Breast epithelium (tissue), 4 donors: ENCODE measurements at regions not wholly inside any gene's neighbourhood (a gene's known extent, or its start where the extent isn't known, plus 50 kb on each side); places are given as distances from the start of the nearest gene placed in this dataset.

Source experiments
- DNase-seq, 2 donors: peaks; one replicate each; pipeline ENCODE4 v3.0.0-alpha.2; 2019; ENCODE audit warnings: low spot score in 2 of 2
- H3K27ac ChIP-seq, 2 donors: fragments of 200-600 bp; sonication (generic) in 1 of 2; one replicate each; pipeline ENCODE4 v1.5.1; 2016 to 2019; ENCODE audit warnings: mild to moderate bottlenecking in 1 of 2
- H3K27me3 ChIP-seq, 2 donors: fragments of 200-600 bp; sonication (generic) in 1 of 2; one replicate each; pipeline versions ENCODE4 v1.5.1 to v1.6.0; 2017 to 2019; ENCODE audit warnings: control low read depth in 1 of 2, mild to moderate bottlenecking in 1 of 2
- H3K36me3 ChIP-seq: fragments of 200-600 bp; one replicate; pipeline ENCODE4 v1.5.1; 2019
- H3K4me1 ChIP-seq, 2 donors: fragments of 200-600 bp; sonication (generic); one replicate each; pipeline ENCODE4 v1.5.1; 2016 to 2019; ENCODE audit warnings: control low read depth in 1 of 2
- H3K4me3 ChIP-seq, 3 donors: fragments of 200-600 bp; sonication (generic); 1 replicate in 2 of 3; 2 replicates in 1 of 3; pipeline ENCODE4 v1.5.1; 2016 to 2019; ENCODE audit warnings: mild to moderate bottlenecking in 3 of 3, moderate library complexity in 2 of 3
- H3K9me3 ChIP-seq, 2 donors: fragments of 200-600 bp; sonication (generic) in 1 of 2; one replicate each; pipeline ENCODE4 v1.5.1; 2016 to 2019; ENCODE audit warnings: control low read depth in 1 of 2
- CTCF ChIP-seq, 3 donors: fragments of 450-650 bp; IDR thresholded peaks; one replicate each; pipeline ENCODE4 v1.5.1; 2016 to 2017; ENCODE audit warnings: antibody characterized with exemption in 3 of 3, mild to moderate bottlenecking in 3 of 3, moderate library complexity in 3 of 3
- POLR2A ChIP-seq: fragments of 450-650 bp; IDR thresholded peaks from one replicate; pipeline ENCODE4 v1.6.1; 2016; ENCODE audit warnings: antibody characterized with exemption, mild to moderate bottlenecking, moderate library complexity
- POLR2AphosphoS5 ChIP-seq, 3 donors: sonication (generic); formaldehyde crosslinking; IDR thresholded peaks; one replicate each; pipeline ENCODE4 v1.6.1; 2017; ENCODE audit warnings: antibody characterized with exemption in 3 of 3
- intact Hi-C: fragments of 100-400 bp; cut with DNase I; formaldehyde crosslinking; loops from one replicate; pipeline ENCODE4 v1.15.1; 2023; ENCODE audit warnings: low total_unique reads

- intact Hi-C loops, result no loop called here
- Histone ChIP-seq H3K27me3 (no peaks in the 10 kb centered on the region), H3K4me3 (no peak overlapping the region), H3K4me1 (no peaks in the 10 kb centered on the region), H3K9me3 (peaks cover 0 to 4% of the 10 kb centered on the region in 2 donors), H3K27ac (no peak overlapping the region), H3K36me3 (no peaks in the 10 kb centered on the region)
- TF ChIP-seq POLR2AphosphoS5 (IDR thresholded peaks at IDR 0.05) (no peak), POLR2A (no peak), CTCF (IDR thresholded peaks at IDR 0.05) (no peak)
- no peak for DNase-seq
These were observed 241.0 kb downstream of the OLFM4 start for GRCh38 chr13:53269634-53270033.

GRCh38 chr13:53272873-53273272 lies 244.3 kb downstream of the OLFM4 start:
- H3K27ac ChIP-seq, result no peak overlapping the region
- no peak overlapping the region for H3K4me3 ChIP-seq
- no peaks in the 10 kb centered on the region for H3K27me3 ChIP-seq
- no peaks in the 10 kb centered on the region for H3K9me3 ChIP-seq
- no peak for TF ChIP-seq POLR2AphosphoS5 (IDR thresholded peaks at IDR 0.05)
- no peak for TF ChIP-seq POLR2A
- TF ChIP-seq CTCF (IDR thresholded peaks at IDR 0.05), result no peak
- intact Hi-C loops, result no loop called here
- H3K36me3 ChIP-seq, result no peaks in the 10 kb centered on the region
- no peak for DNase-seq
- H3K4me1 ChIP-seq, result no peaks in the 10 kb centered on the region

GRCh38 chr13:53276265-53276664 lies 247.7 kb downstream of the OLFM4 start:
- intact Hi-C loops, result no loop called here
- H3K4me1 ChIP-seq, result no peaks in the 10 kb centered on the region
- no peaks in the 10 kb centered on the region for H3K9me3 ChIP-seq
- DNase-seq, result no peak
- H3K27me3 ChIP-seq, result no peaks in the 10 kb centered on the region
- TF ChIP-seq POLR2AphosphoS5 (IDR thresholded peaks at IDR 0.05), result no peak
- no peak for TF ChIP-seq CTCF (IDR thresholded peaks at IDR 0.05)
- H3K4me3 ChIP-seq, result no peak overlapping the region
- H3K27ac ChIP-seq, result no peak overlapping the region
- no peaks in the 10 kb centered on the region for H3K36me3 ChIP-seq

- intact Hi-C loops, result no loop called here
- peaks cover 0 to 4% of the 10 kb centered on the region in 2 donors for H3K27me3 ChIP-seq
- H3K4me3 ChIP-seq, result no peak overlapping the region
- H3K4me1 ChIP-seq, result no peaks in the 10 kb centered on the region
- TF ChIP-seq POLR2AphosphoS5 (IDR thresholded peaks at IDR 0.05) (no peak), POLR2A (no peak), CTCF (IDR thresholded peaks at IDR 0.05) (no peak)
- no peaks in the 10 kb centered on the region for H3K9me3 ChIP-seq
- no peak overlapping the region for H3K27ac ChIP-seq
- DNase-seq, result no peak
- H3K36me3 ChIP-seq, result no peaks in the 10 kb centered on the region
These were observed 253.1 kb downstream of the OLFM4 start for GRCh38 chr13:53281677-53282076.

- Histone ChIP-seq H3K9me3 (no peaks in the 10 kb centered on the region), H3K4me3 (no peak overlapping the region), H3K4me1 (no peaks in the 10 kb centered on the region), H3K27me3 (peaks cover 0 to 4% of the 10 kb centered on the region in 2 donors), H3K27ac (no peak overlapping the region), H3K36me3 (no peaks in the 10 kb centered on the region)
- TF ChIP-seq POLR2AphosphoS5 (IDR thresholded peaks at IDR 0.05), result no peak
- no peak for TF ChIP-seq CTCF (IDR thresholded peaks at IDR 0.05)
- no peak for TF ChIP-seq POLR2A
- intact Hi-C loops, result no loop called here
- DNase-seq, result no peak
These were observed 257.4 kb downstream of the OLFM4 start for GRCh38 chr13:53285896-53286430.
